Embryonic facial prominence (tissue), 1 donor: ENCODE measurements at regions not wholly inside any gene's neighbourhood (a gene's known extent, or its start where the extent isn't known, plus 50 kb on each side); places are given as distances from the start of the nearest gene placed in this dataset.

Experiments
- DNase-seq: peaks from one replicate; pipeline ENCODE4 v3.0.0-alpha.2; 2016; ENCODE audit errors: extremely low spot score

DNA sequence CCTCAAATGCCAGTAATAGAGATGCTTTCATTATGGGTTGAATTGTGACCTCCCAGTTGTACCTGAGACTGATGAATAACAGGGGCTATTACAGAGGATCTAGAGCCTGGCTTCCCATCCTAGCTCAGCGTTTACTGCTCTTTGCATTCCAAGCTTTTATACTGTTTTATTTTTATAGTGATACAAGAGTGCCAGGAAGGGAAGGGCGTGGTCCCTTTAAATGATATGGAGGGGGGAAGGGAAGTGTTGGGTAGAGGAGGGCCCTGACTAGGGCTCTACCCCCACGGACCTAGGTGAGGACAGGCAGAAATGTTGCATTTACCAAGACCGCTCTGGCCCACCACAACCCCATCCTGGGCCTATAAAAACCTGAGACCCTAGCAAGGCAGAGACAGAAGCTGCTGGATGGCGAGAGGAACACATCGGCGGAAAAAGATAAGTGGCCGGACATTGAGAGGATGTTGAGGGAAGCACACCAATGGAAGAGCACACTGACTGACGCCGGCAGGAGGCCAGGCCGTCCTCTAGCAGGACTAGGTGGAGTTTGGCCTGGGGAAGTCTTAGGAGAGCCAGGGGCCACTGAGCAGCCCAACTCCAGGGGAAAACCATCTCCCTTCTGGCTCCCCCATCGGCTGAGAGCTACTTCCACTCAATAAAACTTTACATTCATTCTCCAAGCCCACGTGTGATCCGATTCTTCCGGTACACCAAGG, 1025.9 kb downstream of the TTLL7 start:
- no peak for DNase-seq

- no peak for DNase-seq
Observed at GRCh38 chr1:82969340-82969739, 1029.6 kb downstream of the TTLL7 start.

- DNase-seq, result no peak
Observed at GRCh38 chr1:82962658-82963057, 1036.3 kb downstream of the TTLL7 start.

- no peak for DNase-seq
Observed at GRCh38 chr1:82950606-82951200, 1048.2 kb downstream of the TTLL7 start.

GRCh38 chr1:82948386-82948785, 1050.5 kb downstream of the TTLL7 start:
- DNase-seq, result no peak

GRCh38 chr1:82947278-82947677, 1051.7 kb downstream of the TTLL7 start:
- no peak for DNase-seq

DNA sequence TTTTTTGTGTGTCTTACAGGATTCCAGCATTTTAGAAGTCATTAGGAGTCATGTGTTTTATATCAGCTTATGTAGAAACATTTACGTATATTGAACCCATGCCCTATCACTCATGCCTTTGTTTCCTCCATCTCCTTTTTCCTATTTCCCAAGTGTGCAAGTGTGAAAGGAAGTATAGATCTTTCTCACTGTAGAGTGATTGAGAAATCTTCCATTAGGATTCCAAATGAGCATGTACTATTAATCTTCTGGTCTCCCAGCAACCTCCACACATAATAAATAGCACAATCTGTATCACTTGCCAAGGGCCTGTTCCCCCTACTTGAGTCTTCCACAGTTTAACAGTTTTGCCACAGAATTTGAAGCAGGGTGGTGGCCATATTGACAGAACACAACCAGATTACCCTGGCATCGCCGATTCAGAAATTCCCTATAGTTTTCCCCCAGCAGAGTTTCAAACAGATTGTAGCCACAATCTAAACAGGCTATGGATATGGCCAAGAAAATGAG, 1052.8 kb downstream of the TTLL7 start:
- DNase-seq, result no peak

GRCh38 chr1:82944822-82945221, 1054.1 kb downstream of the TTLL7 start:
- no peak for DNase-seq

GRCh38 chr1:82934074-82934473, 1064.9 kb downstream of the TTLL7 start:
- DNase-seq, result no peak

GRCh38 chr1:82932727-82933126, 1066.2 kb downstream of the TTLL7 start:
- no peak for DNase-seq

DNA sequence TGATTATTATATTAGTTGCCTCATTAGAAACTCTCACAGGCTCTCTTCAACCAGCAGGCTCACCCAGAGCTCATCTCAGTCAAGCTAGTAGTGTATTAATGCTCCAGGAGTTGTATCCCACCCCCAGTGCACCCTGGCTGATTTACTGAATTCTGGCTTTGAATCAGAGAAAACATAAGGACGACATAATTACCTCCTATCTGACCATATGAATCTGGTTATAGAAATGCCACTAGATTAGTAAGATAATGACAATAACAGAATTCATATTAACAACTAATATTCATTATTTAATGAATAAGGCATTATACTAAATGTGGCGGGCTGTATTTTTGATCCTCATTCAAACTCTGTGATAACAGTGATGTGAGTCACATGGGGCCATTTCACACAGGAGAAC, 1066.7 kb downstream of the TTLL7 start:
- no peak for DNase-seq

- DNase-seq, result no peak
Observed at GRCh38 chr1:82931006-82931405, 1067.9 kb downstream of the TTLL7 start.

- no peak for DNase-seq
Observed at GRCh38 chr1:82927753-82928152, 1071.2 kb downstream of the TTLL7 start.

GRCh38 chr1:82924666-82925065, 1074.3 kb downstream of the TTLL7 start:
- no peak for DNase-seq

- no peak for DNase-seq
Observed at GRCh38 chr1:82923931-82924330, 1075.0 kb downstream of the TTLL7 start.

DNA sequence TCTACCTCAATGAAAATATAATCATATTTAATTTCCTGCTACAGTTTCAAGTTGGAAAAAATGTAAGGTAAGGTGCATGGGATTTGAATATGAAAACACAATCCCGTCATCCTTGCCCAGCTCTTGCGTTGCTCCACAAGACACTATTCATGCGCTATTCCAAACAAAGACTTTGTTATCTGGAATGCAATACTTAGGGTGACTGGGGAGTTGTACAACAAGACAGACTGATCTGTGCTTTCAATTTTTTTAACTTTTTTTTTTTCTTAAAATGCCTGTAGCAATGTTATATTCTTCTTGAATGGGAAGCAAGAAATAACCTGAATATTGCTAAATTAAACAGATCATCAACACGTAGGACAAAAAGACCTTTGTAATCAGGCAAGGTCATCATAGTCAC, 1077.2 kb downstream of the TTLL7 start:
- no peak for DNase-seq

- DNase-seq, result no peak
Observed at GRCh38 chr1:82920418-82921248, 1078.3 kb downstream of the TTLL7 start.

DNA sequence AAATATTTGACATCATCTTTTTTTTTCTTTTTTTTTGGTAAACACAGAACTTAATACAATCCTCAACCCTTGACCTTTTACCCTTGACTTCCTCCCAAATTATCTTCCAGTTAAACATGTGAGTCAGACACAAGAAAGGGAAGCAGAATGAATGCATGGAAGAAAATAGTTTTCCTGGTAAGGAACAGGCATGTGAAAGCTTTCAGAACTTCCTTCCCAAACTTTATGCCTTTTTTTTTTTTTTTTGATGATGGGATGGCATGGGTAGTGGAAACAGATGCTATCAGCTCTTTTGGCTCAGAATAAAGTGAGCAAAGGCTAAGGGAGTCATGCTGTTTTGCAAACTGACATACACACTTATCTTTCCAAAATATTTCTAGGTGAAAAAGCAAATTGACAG, 1079.1 kb downstream of the TTLL7 start:
- DNase-seq, result no peak

DNA sequence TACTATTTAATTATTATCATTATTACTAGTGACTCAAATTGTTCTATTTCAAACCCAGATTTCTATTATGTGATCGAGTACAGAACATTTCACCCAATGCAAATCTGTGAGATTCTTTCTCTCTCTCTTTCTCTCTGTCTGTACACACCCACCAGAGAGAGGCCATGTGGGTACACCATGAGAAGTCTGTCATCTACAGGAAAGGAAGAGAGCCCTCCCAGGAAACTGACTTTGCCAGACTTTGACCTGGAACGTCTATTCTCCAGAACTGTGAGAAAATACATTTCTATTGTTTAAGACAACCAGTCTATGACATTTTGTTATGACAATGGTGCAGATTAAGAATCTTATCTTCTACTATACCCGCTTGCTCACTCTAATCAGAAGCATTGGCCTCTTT, 1091.6 kb downstream of the TTLL7 start:
- no peak for DNase-seq

GRCh38 chr1:82903626-82904025, 1095.3 kb downstream of the TTLL7 start:
- no peak for DNase-seq

GRCh38 chr1:82901561-82901960, 1097.4 kb downstream of the TTLL7 start:
- no peak for DNase-seq

- no peak for DNase-seq
Observed at GRCh38 chr1:82901118-82901517, 1097.8 kb downstream of the TTLL7 start.

DNA sequence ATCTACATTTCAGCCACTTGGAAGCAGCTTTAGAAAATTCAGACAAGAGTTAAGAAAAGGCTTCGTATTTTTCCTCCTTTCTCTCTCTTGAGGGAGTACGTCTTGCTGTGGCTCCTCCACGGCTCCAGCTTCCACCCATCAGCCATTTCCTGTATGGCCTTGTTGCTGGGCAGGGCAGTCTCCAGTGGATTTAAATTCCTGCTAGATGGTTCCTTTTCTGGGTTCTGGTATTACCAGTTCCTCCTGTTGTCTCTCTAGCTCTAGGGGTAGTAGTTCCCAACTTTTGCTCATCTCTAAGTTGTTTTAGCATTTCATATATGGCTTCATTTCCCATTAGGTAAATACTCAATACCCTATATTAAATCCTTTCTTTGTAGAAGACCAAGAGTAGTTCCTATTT, 1098.3 kb downstream of the ADGRL2 start:
- no peak for DNase-seq
